ENCODE measurements at regions not wholly inside any gene's neighbourhood (a gene's known extent, or its start where the extent isn't known, plus 50 kb on each side); places are given as distances from the start of the nearest gene placed in this dataset.

DNA sequence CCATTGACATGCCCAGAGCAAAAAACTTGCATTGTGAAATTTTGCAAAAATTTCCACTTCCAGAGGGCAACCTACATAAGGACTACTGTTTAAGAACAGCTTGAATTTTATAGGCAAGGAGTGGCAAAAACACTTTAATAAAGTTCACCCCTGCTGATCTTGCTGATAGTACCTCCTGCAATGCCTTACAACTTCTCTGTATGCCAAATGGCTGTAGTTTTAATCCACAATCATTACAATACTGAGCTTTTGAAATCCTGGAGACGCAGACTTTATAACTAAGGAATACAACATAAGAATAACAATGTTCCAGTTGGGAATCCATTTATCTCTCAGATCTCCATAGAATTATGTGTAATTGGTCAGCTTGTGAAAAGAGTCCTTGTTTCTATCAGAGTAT, 247.5 kb downstream of the KCNJ3 start:
- H3K27me3 ChIP-seq (ENCODE audit: low read length), result no peaks in the 10 kb centered on the region
- H2AFZ ChIP-seq (ENCODE audit: low read length), result no peak overlapping the region
- H3K4me2 ChIP-seq (ENCODE audit: low read length), result no peak overlapping the region
- no peak overlapping the region for H3K27ac ChIP-seq (ENCODE audit: low read length)
- ChIA-PET POLR2A (ENCODE audit: unreplicated experiment) (no interaction called here), CTCF (no interaction called here)
- H3K9me3 ChIP-seq (ENCODE audit: low read length), result 0 out of 2 replicates have a peak, but pooled peaks cover 5% of the 10 kb centered on the region
- no peaks in the 10 kb centered on the region for H3K4me1 ChIP-seq (ENCODE audit: insufficient read depth, low read length)
- DNase-seq, result no peak
- H3K36me3 ChIP-seq (ENCODE audit: low read depth, low read length), result no peaks in the 10 kb centered on the region
- BruUV-seq (replicated peaks), result no TSS peak
- no peak overlapping the region for H3K4me3 ChIP-seq (ENCODE audit: low read length)
- intact Hi-C loops (cut with micrococcal nuclease), result no loop called here
- no peaks in the 10 kb centered on the region for H4K20me1 ChIP-seq (ENCODE audit: low read length)
- H3K79me2 ChIP-seq (ENCODE audit: low read length), result no peaks in the 10 kb centered on the region
- TF ChIP-seq, protein P1, sequence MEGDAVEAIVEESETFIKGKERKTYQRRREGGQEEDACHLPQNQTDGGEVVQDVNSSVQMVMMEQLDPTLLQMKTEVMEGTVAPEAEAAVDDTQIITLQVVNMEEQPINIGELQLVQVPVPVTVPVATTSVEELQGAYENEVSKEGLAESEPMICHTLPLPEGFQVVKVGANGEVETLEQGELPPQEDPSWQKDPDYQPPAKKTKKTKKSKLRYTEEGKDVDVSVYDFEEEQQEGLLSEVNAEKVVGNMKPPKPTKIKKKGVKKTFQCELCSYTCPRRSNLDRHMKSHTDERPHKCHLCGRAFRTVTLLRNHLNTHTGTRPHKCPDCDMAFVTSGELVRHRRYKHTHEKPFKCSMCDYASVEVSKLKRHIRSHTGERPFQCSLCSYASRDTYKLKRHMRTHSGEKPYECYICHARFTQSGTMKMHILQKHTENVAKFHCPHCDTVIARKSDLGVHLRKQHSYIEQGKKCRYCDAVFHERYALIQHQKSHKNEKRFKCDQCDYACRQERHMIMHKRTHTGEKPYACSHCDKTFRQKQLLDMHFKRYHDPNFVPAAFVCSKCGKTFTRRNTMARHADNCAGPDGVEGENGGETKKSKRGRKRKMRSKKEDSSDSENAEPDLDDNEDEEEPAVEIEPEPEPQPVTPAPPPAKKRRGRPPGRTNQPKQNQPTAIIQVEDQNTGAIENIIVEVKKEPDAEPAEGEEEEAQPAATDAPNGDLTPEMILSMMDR (conservative IDR thresholded peaks at IDR 0.05; ENCODE audit: low read depth, low read length), result no peak
- TF ChIP-seq EZH2 (IDR thresholded peaks at IDR 0.05; ENCODE audit: low read length, unreplicated experiment), result no peak
- TF ChIP-seq EZH2phosphoT487 (IDR thresholded peaks at IDR 0.05; ENCODE audit: borderline replicate concordance, low read length), result no peak
- H3K9ac ChIP-seq (ENCODE audit: low read length), result no peak overlapping the region
- H3K9me2 ChIP-seq (replicated peaks; ENCODE audit: low read length), result no peaks in the 10 kb centered on the region
- H3F3A ChIP-seq (ENCODE audit: low read length, unreplicated experiment), result no peaks in the 10 kb centered on the region
- ATAC-seq, result no peak

DNA sequence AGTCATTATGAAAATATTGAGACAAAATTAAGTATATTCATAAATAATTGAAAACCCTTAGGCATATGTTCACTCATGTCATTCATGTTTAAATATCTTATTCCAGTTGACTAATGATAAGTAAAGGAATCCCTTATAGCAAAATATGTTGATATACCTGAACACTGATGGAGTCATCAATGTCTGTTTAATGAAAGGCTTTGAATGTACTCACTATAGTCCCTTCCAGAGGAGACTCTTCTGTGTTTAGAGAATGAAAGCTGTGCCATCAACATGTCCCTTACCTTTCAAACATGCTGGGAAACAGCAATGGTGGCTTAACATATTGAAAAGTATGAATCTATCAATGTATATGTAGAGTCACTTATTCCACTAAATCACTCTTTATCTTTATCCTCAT, 242.9 kb downstream of the KCNJ3 start:
- CTCF ChIA-PET, result no interaction called here
- no peak for ATAC-seq

DNA sequence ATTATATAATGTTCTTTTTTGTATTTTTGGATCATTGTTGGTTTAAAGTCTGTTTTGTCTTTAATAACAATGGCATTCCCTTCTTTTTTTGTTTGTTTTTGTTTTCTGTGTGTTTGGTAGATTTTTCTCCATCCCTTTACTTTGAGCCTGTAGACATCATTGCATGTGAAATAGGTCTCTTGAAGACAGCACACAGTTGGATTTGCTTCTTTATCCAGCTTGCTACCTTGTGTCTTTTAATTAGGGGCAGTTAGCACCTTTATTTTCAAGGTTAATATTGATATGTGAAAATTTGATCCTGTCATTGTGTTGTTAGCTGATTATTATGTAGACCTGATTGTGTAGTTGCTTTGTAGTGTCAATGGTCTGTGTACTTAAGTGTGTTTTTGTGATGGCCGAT, 235.7 kb downstream of the KCNJ3 start:
- ATAC-seq (no peak), DNase-seq (no peak)
- Histone ChIP-seq H4K20me1 (ENCODE audit: low read length) (no peaks in the 10 kb centered on the region), H3K9me2 (replicated peaks; ENCODE audit: low read length) (no peaks in the 10 kb centered on the region), H3F3A (ENCODE audit: low read length, unreplicated experiment) (no peaks in the 10 kb centered on the region), H2AFZ (ENCODE audit: low read length) (no peak overlapping the region), H3K27me3 (ENCODE audit: low read length) (no peaks in the 10 kb centered on the region), H3K4me3 (ENCODE audit: low read length) (no peak overlapping the region), H3K4me2 (ENCODE audit: low read length) (no peak overlapping the region), H3K9ac (ENCODE audit: low read length) (no peak overlapping the region), H3K79me2 (ENCODE audit: low read length) (no peaks in the 10 kb centered on the region), H3K27ac (ENCODE audit: low read length) (no peak overlapping the region), H3K36me3 (ENCODE audit: low read depth, low read length) (no peaks in the 10 kb centered on the region), H3K9me3 (ENCODE audit: low read length) (peaks cover 15% of the 10 kb centered on the region), H3K4me1 (ENCODE audit: insufficient read depth, low read length) (no peaks in the 10 kb centered on the region)
- POLR2A ChIA-PET (ENCODE audit: unreplicated experiment), result no interaction called here
- BruUV-seq (replicated peaks), result no TSS peak
- TF ChIP-seq EZH2phosphoT487 (IDR thresholded peaks at IDR 0.05; ENCODE audit: borderline replicate concordance, low read length), result no peak
- TF ChIP-seq, protein P1 (conservative IDR thresholded peaks at IDR 0.05; ENCODE audit: low read depth, low read length), result no peak
- no peak for TF ChIP-seq EZH2 (IDR thresholded peaks at IDR 0.05; ENCODE audit: low read length, unreplicated experiment)
- CTCF ChIA-PET, result no interaction called here
- intact Hi-C loops (cut with micrococcal nuclease), result no loop called here

More for the DNA sequence above, 242.9 kb downstream of the KCNJ3 start:
- Histone ChIP-seq H3F3A (ENCODE audit: low read length, unreplicated experiment) (no peaks in the 10 kb centered on the region), H4K20me1 (ENCODE audit: low read length) (no peaks in the 10 kb centered on the region), H2AFZ (ENCODE audit: low read length) (no peak overlapping the region), H3K27me3 (ENCODE audit: low read length) (no peaks in the 10 kb centered on the region), H3K27ac (ENCODE audit: low read length) (no peak overlapping the region), H3K9me3 (ENCODE audit: low read length) (0 out of 2 replicates have a peak, but pooled peaks cover 5% of the 10 kb centered on the region), H3K4me2 (ENCODE audit: low read length) (no peak overlapping the region), H3K9ac (ENCODE audit: low read length) (no peak overlapping the region), H3K4me3 (ENCODE audit: low read length) (no peak overlapping the region), H3K4me1 (ENCODE audit: insufficient read depth, low read length) (no peaks in the 10 kb centered on the region), H3K79me2 (ENCODE audit: low read length) (no peaks in the 10 kb centered on the region), H3K36me3 (ENCODE audit: low read depth, low read length) (no peaks in the 10 kb centered on the region), H3K9me2 (replicated peaks; ENCODE audit: low read length) (no peaks in the 10 kb centered on the region)
- POLR2A ChIA-PET (ENCODE audit: unreplicated experiment), result no interaction called here
- TF ChIP-seq EZH2 (IDR thresholded peaks at IDR 0.05; ENCODE audit: low read length, unreplicated experiment), result no peak
- TF ChIP-seq EZH2phosphoT487 (IDR thresholded peaks at IDR 0.05; ENCODE audit: borderline replicate concordance, low read length), result no peak
- TF ChIP-seq, protein P1 (conservative IDR thresholded peaks at IDR 0.05; ENCODE audit: low read depth, low read length), result no peak
- DNase-seq, result no peak
- intact Hi-C loops (cut with micrococcal nuclease), result no loop called here
- no TSS peak for BruUV-seq (replicated peaks)
